Chondrocyte (in vitro differentiated cells): ENCODE measurements at regions not wholly inside any gene's neighbourhood (a gene's known extent, or its start where the extent isn't known, plus 50 kb on each side); places are given as distances from the start of the nearest gene placed in this dataset.

Experiments
- DNase-seq: peaks from one replicate; pipeline ENCODE4 v3.0.0; 2021; ENCODE audit warnings: mixed read lengths, low spot score
- H3K27ac Mint-ChIP-seq: one replicate; pipeline ENCODE4 v1.8.0; 2021; ENCODE audit warnings: mild to moderate bottlenecking, moderate library complexity, mixed read lengths; ENCODE audit not compliant: unreplicated experiment
- H3K27me3 Mint-ChIP-seq: 2 replicates; pipeline ENCODE4 v1.8.0; 2021; ENCODE audit warnings: low read depth, mixed read lengths
- H3K36me3 Mint-ChIP-seq: 2 replicates; pipeline ENCODE4 v1.8.0; 2021; ENCODE audit warnings: low read depth, mixed read lengths
- H3K4me1 Mint-ChIP-seq: 2 replicates; pipeline ENCODE4 v1.8.0; 2021; ENCODE audit warnings: low read depth, mild to moderate bottlenecking, mixed read lengths
- H3K4me3 Mint-ChIP-seq: one replicate; pipeline ENCODE4 v1.8.0; 2021; ENCODE audit warnings: mild to moderate bottlenecking, moderate library complexity, mixed read lengths; ENCODE audit not compliant: unreplicated experiment
- H3K9me3 Mint-ChIP-seq: 2 replicates; pipeline ENCODE4 v1.8.0; 2021; ENCODE audit warnings: low read depth, mixed read lengths
- TF ChIP-seq, protein P1 (sequence below): fragments of 200-600 bp; sonication (generic); IDR thresholded peaks from 2 replicates; pipeline ENCODE4 v1.5.0; 2021; ENCODE audit warnings: antibody characterized with exemption, mild to moderate bottlenecking, moderate library complexity

DNA sequence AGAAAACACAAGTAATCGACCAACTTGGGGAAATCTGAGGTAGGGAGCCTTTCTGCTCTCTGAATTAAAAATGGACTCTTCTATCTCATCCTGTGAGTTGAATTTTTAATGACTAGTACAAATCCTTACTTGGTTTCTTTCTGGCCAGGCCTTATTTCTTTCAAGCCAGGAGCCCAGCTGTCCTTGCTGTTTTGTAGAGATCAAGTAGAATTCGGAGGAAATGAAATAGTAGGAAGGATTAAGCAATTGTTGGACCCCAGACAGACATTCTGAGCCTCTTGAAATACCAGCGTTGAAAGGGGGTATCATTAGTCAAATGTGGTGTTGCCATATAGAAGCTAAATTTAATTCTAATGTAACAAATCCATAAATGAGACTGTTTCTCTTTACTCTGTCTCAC lies 53.7 kb upstream of the SMIM15 start:
- peaks cover 1% of the 10 kb centered on the region for H3K36me3 Mint-ChIP-seq
- H3K4me1 Mint-ChIP-seq: peaks cover 1% of the 10 kb centered on the region
- H3K27ac Mint-ChIP-seq: no peak overlapping the region
- TF ChIP-seq, protein P1, sequence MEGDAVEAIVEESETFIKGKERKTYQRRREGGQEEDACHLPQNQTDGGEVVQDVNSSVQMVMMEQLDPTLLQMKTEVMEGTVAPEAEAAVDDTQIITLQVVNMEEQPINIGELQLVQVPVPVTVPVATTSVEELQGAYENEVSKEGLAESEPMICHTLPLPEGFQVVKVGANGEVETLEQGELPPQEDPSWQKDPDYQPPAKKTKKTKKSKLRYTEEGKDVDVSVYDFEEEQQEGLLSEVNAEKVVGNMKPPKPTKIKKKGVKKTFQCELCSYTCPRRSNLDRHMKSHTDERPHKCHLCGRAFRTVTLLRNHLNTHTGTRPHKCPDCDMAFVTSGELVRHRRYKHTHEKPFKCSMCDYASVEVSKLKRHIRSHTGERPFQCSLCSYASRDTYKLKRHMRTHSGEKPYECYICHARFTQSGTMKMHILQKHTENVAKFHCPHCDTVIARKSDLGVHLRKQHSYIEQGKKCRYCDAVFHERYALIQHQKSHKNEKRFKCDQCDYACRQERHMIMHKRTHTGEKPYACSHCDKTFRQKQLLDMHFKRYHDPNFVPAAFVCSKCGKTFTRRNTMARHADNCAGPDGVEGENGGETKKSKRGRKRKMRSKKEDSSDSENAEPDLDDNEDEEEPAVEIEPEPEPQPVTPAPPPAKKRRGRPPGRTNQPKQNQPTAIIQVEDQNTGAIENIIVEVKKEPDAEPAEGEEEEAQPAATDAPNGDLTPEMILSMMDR: no peak
- no peaks in the 10 kb centered on the region for H3K27me3 Mint-ChIP-seq
- no peak overlapping the region for H3K4me3 Mint-ChIP-seq
- peaks cover 3% of the 10 kb centered on the region for H3K9me3 Mint-ChIP-seq
- no peak for DNase-seq

- no peak for DNase-seq
- no peaks in the 10 kb centered on the region for H3K27me3 Mint-ChIP-seq
- no peaks in the 10 kb centered on the region for H3K4me1 Mint-ChIP-seq
- H3K27ac Mint-ChIP-seq: no peak overlapping the region
- peaks cover 1% of the 10 kb centered on the region for H3K36me3 Mint-ChIP-seq
- no peak overlapping the region for H3K4me3 Mint-ChIP-seq
- peaks cover 7% of the 10 kb centered on the region for H3K9me3 Mint-ChIP-seq
- TF ChIP-seq, protein P1: no peak
Observed at GRCh38 chr5:61216741-61217140, 54.5 kb upstream of the SMIM15 start.

GRCh38 chr5:61217214-61217613 lies 54.9 kb upstream of the SMIM15 start:
- Mint-ChIP-seq H3K36me3 (peaks cover 1% of the 10 kb centered on the region), H3K4me3 (no peak overlapping the region), H3K27me3 (no peaks in the 10 kb centered on the region), H3K27ac (no peak overlapping the region), H3K4me1 (no peaks in the 10 kb centered on the region), H3K9me3 (peaks cover 11% of the 10 kb centered on the region)
- no peak for DNase-seq
- TF ChIP-seq, protein P1: no peak

- Mint-ChIP-seq H3K27ac (no peak overlapping the region), H3K9me3 (no peaks in the 10 kb centered on the region), H3K4me1 (peaks cover 9% of the 10 kb centered on the region), H3K4me3 (no peak overlapping the region), H3K36me3 (no peaks in the 10 kb centered on the region), H3K27me3 (no peaks in the 10 kb centered on the region)
- DNase-seq: no peak
- TF ChIP-seq, protein P1: no peak
Observed at GRCh38 chr5:61228229-61228628, 66.0 kb upstream of the SMIM15 start.

GRCh38 chr5:61228691-61229280 lies 66.5 kb upstream of the SMIM15 start:
- H3K4me1 Mint-ChIP-seq: peaks cover 9% of the 10 kb centered on the region
- no peaks in the 10 kb centered on the region for H3K9me3 Mint-ChIP-seq
- no peaks in the 10 kb centered on the region for H3K27me3 Mint-ChIP-seq
- H3K36me3 Mint-ChIP-seq: no peaks in the 10 kb centered on the region
- TF ChIP-seq, protein P1: no peak
- H3K27ac Mint-ChIP-seq: no peak overlapping the region
- no peak for DNase-seq
- H3K4me3 Mint-ChIP-seq: no peak overlapping the region
